ENCODE measurements at regions not wholly inside any gene's neighbourhood (a gene's known extent, or its start where the extent isn't known, plus 50 kb on each side); places are given as distances from the start of the nearest gene placed in this dataset.

- TF ChIP-seq CTCF (IDR thresholded peaks at IDR 0.05) (no peak), EZH2 (IDR thresholded peaks at IDR 0.05; ENCODE audit: borderline replicate concordance, insufficient read depth, low read depth, low read length, poor library complexity, severe bottlenecking) (no peak)
These were observed 223.4 kb downstream of the CSNK1G3 start for GRCh38 chr5:123735384-123735783.
